ENCODE measurements at regions not wholly inside any gene's neighbourhood (a gene's known extent, or its start where the extent isn't known, plus 50 kb on each side); places are given as distances from the start of the nearest gene placed in this dataset.

GRCh38 chr2:104746858-104747257, 107.1 kb upstream of the POU3F3 start:
- TF ChIP-seq, protein P1, sequence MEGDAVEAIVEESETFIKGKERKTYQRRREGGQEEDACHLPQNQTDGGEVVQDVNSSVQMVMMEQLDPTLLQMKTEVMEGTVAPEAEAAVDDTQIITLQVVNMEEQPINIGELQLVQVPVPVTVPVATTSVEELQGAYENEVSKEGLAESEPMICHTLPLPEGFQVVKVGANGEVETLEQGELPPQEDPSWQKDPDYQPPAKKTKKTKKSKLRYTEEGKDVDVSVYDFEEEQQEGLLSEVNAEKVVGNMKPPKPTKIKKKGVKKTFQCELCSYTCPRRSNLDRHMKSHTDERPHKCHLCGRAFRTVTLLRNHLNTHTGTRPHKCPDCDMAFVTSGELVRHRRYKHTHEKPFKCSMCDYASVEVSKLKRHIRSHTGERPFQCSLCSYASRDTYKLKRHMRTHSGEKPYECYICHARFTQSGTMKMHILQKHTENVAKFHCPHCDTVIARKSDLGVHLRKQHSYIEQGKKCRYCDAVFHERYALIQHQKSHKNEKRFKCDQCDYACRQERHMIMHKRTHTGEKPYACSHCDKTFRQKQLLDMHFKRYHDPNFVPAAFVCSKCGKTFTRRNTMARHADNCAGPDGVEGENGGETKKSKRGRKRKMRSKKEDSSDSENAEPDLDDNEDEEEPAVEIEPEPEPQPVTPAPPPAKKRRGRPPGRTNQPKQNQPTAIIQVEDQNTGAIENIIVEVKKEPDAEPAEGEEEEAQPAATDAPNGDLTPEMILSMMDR (IDR thresholded peaks at IDR 0.05): no peak
- H3K36me3 ChIP-seq (ENCODE audit: control insufficient read depth, insufficient read depth, low read length): no peaks in the 10 kb centered on the region

DNA sequence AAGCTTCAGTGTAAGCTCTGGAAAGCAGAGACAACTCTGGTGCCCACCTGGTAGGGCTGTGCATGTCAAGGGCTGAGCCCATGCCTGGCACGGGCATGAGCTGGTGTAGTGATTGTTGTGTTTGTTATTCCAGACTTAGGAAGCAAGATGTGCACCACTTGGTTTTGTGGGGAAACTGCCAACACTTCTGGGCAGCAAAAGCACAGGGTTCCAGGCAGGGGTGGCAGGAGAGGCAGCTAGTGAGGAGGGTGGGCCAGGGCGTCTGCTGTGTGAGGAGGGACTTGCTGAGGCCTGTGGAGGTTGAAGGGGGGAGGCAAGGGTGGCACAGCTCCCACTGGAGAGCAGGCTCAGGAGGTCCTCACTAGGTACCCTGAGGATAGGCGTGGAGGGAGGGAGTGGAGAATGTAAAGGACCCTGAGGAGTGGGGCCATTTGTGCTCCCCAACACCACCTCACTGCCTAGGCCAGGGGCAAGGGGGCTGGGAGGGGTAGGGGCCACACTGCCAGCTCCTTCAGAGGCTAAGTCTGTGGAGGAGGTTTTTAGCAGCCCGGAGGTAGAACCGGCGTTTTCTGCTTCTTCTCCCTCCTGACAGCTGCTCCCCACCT, 104.0 kb upstream of the POU3F3 start:
- Histone ChIP-seq H3K4me2 (ENCODE audit: low read length) (no peak overlapping the region), H3K36me3 (ENCODE audit: control insufficient read depth, insufficient read depth, low read length) (no peaks in the 10 kb centered on the region), H3K27ac (no peak overlapping the region), H3K4me1 (no peaks in the 10 kb centered on the region), H3K9me3 (ENCODE audit: control insufficient read depth, low read length) (no peaks in the 10 kb centered on the region), H3K9ac (no peak overlapping the region), H3K79me2 (no peaks in the 10 kb centered on the region), H3K4me3 (ENCODE audit: low read depth, low read length) (no peak overlapping the region), H2AFZ (no peak overlapping the region), H3K27me3 (ENCODE audit: control insufficient read depth, insufficient read depth, low read length) (no peaks in the 10 kb centered on the region)
- TF ChIP-seq, protein P1 (IDR thresholded peaks at IDR 0.05): no peak

More at GRCh38 chr2:104746858-104747257, 107.1 kb upstream of the POU3F3 start:
- Histone ChIP-seq H3K27me3 (ENCODE audit: control insufficient read depth, insufficient read depth, low read length) (no peaks in the 10 kb centered on the region), H3K9ac (no peak overlapping the region), H3K27ac (no peak overlapping the region), H3K9me3 (ENCODE audit: control insufficient read depth, low read length) (no peaks in the 10 kb centered on the region), H2AFZ (no peak overlapping the region), H3K4me2 (ENCODE audit: low read length) (no peak overlapping the region), H3K79me2 (no peaks in the 10 kb centered on the region), H3K4me3 (ENCODE audit: low read depth, low read length) (no peak overlapping the region), H3K4me1 (no peaks in the 10 kb centered on the region)

- Histone ChIP-seq H3K4me2 (ENCODE audit: low read length) (no peak overlapping the region), H3K4me1 (no peaks in the 10 kb centered on the region), H3K27me3 (ENCODE audit: control insufficient read depth, insufficient read depth, low read length) (no peaks in the 10 kb centered on the region), H3K79me2 (no peaks in the 10 kb centered on the region), H3K4me3 (ENCODE audit: low read depth, low read length) (no peak overlapping the region), H3K36me3 (ENCODE audit: control insufficient read depth, insufficient read depth, low read length) (no peaks in the 10 kb centered on the region), H2AFZ (no peak overlapping the region), H3K9me3 (ENCODE audit: control insufficient read depth, low read length) (no peaks in the 10 kb centered on the region), H3K27ac (no peak overlapping the region), H3K9ac (no peak overlapping the region)
- TF ChIP-seq, protein P1 (IDR thresholded peaks at IDR 0.05): no peak
These were observed 101.4 kb upstream of the POU3F3 start for GRCh38 chr2:104752504-104752903.

DNA sequence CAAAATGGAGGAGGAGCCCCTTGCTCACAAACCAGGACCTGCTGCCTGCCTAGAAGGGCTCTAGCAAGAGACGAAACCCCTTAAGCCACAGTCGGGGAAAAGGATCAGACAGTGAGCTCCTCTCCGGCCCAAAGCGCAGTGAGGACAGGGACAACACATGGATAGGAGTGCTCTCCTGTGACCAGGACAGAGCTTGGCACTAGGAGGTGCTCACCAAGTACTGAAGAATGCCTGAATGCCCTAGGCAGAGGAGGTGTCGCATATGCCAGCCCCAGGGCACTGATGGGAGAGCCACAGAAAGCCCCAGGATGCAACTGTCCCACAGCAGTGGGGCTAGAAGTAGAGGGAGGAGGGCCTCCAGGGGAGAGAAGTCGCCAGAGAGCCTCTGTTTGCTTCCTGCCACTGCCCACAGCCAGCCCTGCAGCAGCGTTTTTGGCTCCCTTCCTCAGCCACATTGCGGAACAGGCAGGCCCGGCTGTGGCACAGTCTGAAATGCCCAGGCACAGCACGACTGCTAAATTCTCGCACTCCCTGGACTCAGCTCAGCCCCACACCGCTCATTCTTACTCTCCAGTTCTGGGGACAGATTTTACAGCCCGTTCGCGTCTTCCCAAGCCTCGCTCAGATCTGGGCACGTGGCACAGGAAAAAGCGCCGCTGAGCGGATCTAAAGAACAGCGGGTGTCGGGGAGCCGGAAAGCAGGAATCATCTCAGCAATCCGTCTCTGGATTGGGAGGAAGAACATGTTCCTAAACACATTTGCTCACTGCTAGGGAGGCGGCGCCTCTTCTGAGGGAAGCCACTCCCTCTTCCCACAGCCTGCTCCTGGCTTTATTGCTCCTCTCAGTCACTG, 98.7 kb upstream of the POU3F3 start:
- Histone ChIP-seq H3K9me3 (ENCODE audit: control insufficient read depth, low read length) (no peaks in the 10 kb centered on the region), H3K9ac (no peak overlapping the region), H2AFZ (no peak overlapping the region), H3K4me3 (ENCODE audit: low read depth, low read length) (no peak overlapping the region), H3K27me3 (ENCODE audit: control insufficient read depth, insufficient read depth, low read length) (no peaks in the 10 kb centered on the region), H3K4me2 (ENCODE audit: low read length) (no peak overlapping the region), H3K27ac (no peak overlapping the region), H3K36me3 (ENCODE audit: control insufficient read depth, insufficient read depth, low read length) (no peaks in the 10 kb centered on the region), H3K79me2 (no peaks in the 10 kb centered on the region), H3K4me1 (no peaks in the 10 kb centered on the region)
- TF ChIP-seq, protein P1 (IDR thresholded peaks at IDR 0.05): no peak
